Memory B cell (primary cell): ENCODE measurements at regions not wholly inside any gene's neighbourhood (a gene's known extent, or its start where the extent isn't known, plus 50 kb on each side); places are given as distances from the start of the nearest gene placed in this dataset.

Experiments
- ATAC-seq: fragments of 150-1000 bp; cut with Tn5 transposase; 2 replicates; pipeline ENCODE4 v1.10.0; 2021; ENCODE audit warnings: low read depth, mild to moderate bottlenecking, moderate library complexity
- DNase-seq, 2 donors: peaks; one replicate each; pipeline ENCODE4 v3.0.0; 2022; ENCODE audit warnings: low spot score in 2 of 2
- H3K27ac Mint-ChIP-seq: one replicate; pipeline ENCODE4 v1.8.0; 2022; ENCODE audit warnings: mild to moderate bottlenecking, moderate library complexity, mixed read lengths
- H3K27me3 Mint-ChIP-seq: one replicate; pipeline ENCODE4 v1.8.0; 2022; ENCODE audit warnings: mixed read lengths
- H3K36me3 Mint-ChIP-seq: one replicate; pipeline ENCODE4 v1.8.0; 2022; ENCODE audit warnings: mild to moderate bottlenecking, mixed read lengths
- H3K4me1 Mint-ChIP-seq: one replicate; pipeline ENCODE4 v1.8.0; 2022; ENCODE audit warnings: mixed read lengths
- H3K4me3 Mint-ChIP-seq: one replicate; pipeline ENCODE4 v1.8.0; 2022; ENCODE audit warnings: mild to moderate bottlenecking, moderate library complexity, mixed read lengths
- H3K9me3 Mint-ChIP-seq: one replicate; pipeline ENCODE4 v1.8.0; 2022; ENCODE audit warnings: mixed read lengths

GRCh38 chr6:163943607-163944385, 529.3 kb downstream of the QKI start:
- ATAC-seq = no peak
- Mint-ChIP-seq H3K36me3 (no peaks in the 10 kb centered on the region), H3K4me1 (peaks cover 3% of the 10 kb centered on the region), H3K4me3 (no peak overlapping the region), H3K27ac (no peak overlapping the region), H3K27me3 (peaks cover 13% of the 10 kb centered on the region), H3K9me3 (no peaks in the 10 kb centered on the region)
- DNase-seq = no peak

GRCh38 chr6:163942790-163943189, 528.3 kb downstream of the QKI start:
- H3K4me1 Mint-ChIP-seq = peaks cover 3% of the 10 kb centered on the region
- H3K27me3 Mint-ChIP-seq = peaks cover 13% of the 10 kb centered on the region
- H3K4me3 Mint-ChIP-seq = no peak overlapping the region
- ATAC-seq (no peak), DNase-seq (no peak)
- no peak overlapping the region for H3K27ac Mint-ChIP-seq
- no peaks in the 10 kb centered on the region for H3K36me3 Mint-ChIP-seq
- no peaks in the 10 kb centered on the region for H3K9me3 Mint-ChIP-seq

GRCh38 chr6:163941624-163941976, 527.1 kb downstream of the QKI start:
- Mint-ChIP-seq H3K4me1 (peaks cover 3% of the 10 kb centered on the region), H3K4me3 (no peak overlapping the region), H3K27ac (no peak overlapping the region), H3K27me3 (peaks cover 16% of the 10 kb centered on the region), H3K36me3 (no peaks in the 10 kb centered on the region), H3K9me3 (no peaks in the 10 kb centered on the region)
- ATAC-seq (no peak), DNase-seq (no peak)

- Mint-ChIP-seq H3K4me1 (peaks cover 3% of the 10 kb centered on the region), H3K27ac (no peak overlapping the region), H3K27me3 (peaks cover 16% of the 10 kb centered on the region), H3K36me3 (no peaks in the 10 kb centered on the region), H3K4me3 (no peak overlapping the region), H3K9me3 (no peaks in the 10 kb centered on the region)
- DNase-seq (no peak), ATAC-seq (no peak)
These were observed 526.4 kb downstream of the QKI start for GRCh38 chr6:163940705-163941623.

- DNase-seq (no peak), ATAC-seq (no peak)
- H3K27ac Mint-ChIP-seq = no peak overlapping the region
- no peak overlapping the region for H3K4me3 Mint-ChIP-seq
- peaks cover 2% of the 10 kb centered on the region for H3K4me1 Mint-ChIP-seq
- H3K36me3 Mint-ChIP-seq = no peaks in the 10 kb centered on the region
- H3K27me3 Mint-ChIP-seq = peaks cover 21% of the 10 kb centered on the region
- H3K9me3 Mint-ChIP-seq = no peaks in the 10 kb centered on the region
These were observed 522.6 kb downstream of the QKI start for GRCh38 chr6:163937071-163937470.

GRCh38 chr6:163935158-163935762, 520.7 kb downstream of the QKI start:
- Mint-ChIP-seq H3K27ac (no peak overlapping the region), H3K4me1 (no peaks in the 10 kb centered on the region), H3K9me3 (no peaks in the 10 kb centered on the region), H3K4me3 (no peak overlapping the region), H3K36me3 (no peaks in the 10 kb centered on the region), H3K27me3 (peaks cover 14% of the 10 kb centered on the region)
- ATAC-seq = no peak
- no peak for DNase-seq

- no peaks in the 10 kb centered on the region for H3K9me3 Mint-ChIP-seq
- peaks cover 10% of the 10 kb centered on the region for H3K27me3 Mint-ChIP-seq
- DNase-seq = no peak
- ATAC-seq = no peak
- H3K36me3 Mint-ChIP-seq = no peaks in the 10 kb centered on the region
- H3K4me1 Mint-ChIP-seq = no peaks in the 10 kb centered on the region
- H3K27ac Mint-ChIP-seq = no peak overlapping the region
- H3K4me3 Mint-ChIP-seq = no peak overlapping the region
These were observed 515.5 kb downstream of the QKI start for GRCh38 chr6:163930012-163930411.

GRCh38 chr6:163929538-163929937, 515.0 kb downstream of the QKI start:
- DNase-seq = no peak
- no peaks in the 10 kb centered on the region for H3K9me3 Mint-ChIP-seq
- no peaks in the 10 kb centered on the region for H3K36me3 Mint-ChIP-seq
- H3K4me1 Mint-ChIP-seq = no peaks in the 10 kb centered on the region
- ATAC-seq = no peak
- peaks cover 10% of the 10 kb centered on the region for H3K27me3 Mint-ChIP-seq
- H3K27ac Mint-ChIP-seq = no peak overlapping the region
- H3K4me3 Mint-ChIP-seq = no peak overlapping the region

- ATAC-seq = no peak
- H3K4me3 Mint-ChIP-seq = no peak overlapping the region
- H3K27ac Mint-ChIP-seq = no peak overlapping the region
- H3K36me3 Mint-ChIP-seq = no peaks in the 10 kb centered on the region
- H3K9me3 Mint-ChIP-seq = peaks cover 2% of the 10 kb centered on the region
- H3K27me3 Mint-ChIP-seq = peaks cover 5% of the 10 kb centered on the region
- no peaks in the 10 kb centered on the region for H3K4me1 Mint-ChIP-seq
- DNase-seq = no peak
These were observed 512.1 kb downstream of the QKI start for GRCh38 chr6:163926642-163927041.

- no peak for DNase-seq
- H3K27me3 Mint-ChIP-seq = peaks cover 7% of the 10 kb centered on the region
- H3K36me3 Mint-ChIP-seq = no peaks in the 10 kb centered on the region
- H3K4me1 Mint-ChIP-seq = no peaks in the 10 kb centered on the region
- no peak for ATAC-seq
- H3K9me3 Mint-ChIP-seq = peaks cover 2% of the 10 kb centered on the region
- no peak overlapping the region for H3K27ac Mint-ChIP-seq
- no peak overlapping the region for H3K4me3 Mint-ChIP-seq
These were observed 511.3 kb downstream of the QKI start for GRCh38 chr6:163925839-163926238.

GRCh38 chr6:163923658-163924411, 509.3 kb downstream of the QKI start:
- no peak for DNase-seq
- Mint-ChIP-seq H3K4me3 (no peak overlapping the region), H3K36me3 (no peaks in the 10 kb centered on the region), H3K4me1 (no peaks in the 10 kb centered on the region), H3K27me3 (peaks cover 6% of the 10 kb centered on the region), H3K27ac (no peak overlapping the region), H3K9me3 (peaks cover 2% of the 10 kb centered on the region)
- ATAC-seq = no peak

- Mint-ChIP-seq H3K9me3 (peaks cover 2% of the 10 kb centered on the region), H3K36me3 (no peaks in the 10 kb centered on the region), H3K27me3 (peaks cover 6% of the 10 kb centered on the region), H3K27ac (no peak overlapping the region), H3K4me3 (no peak overlapping the region), H3K4me1 (no peaks in the 10 kb centered on the region)
- ATAC-seq = no peak
- no peak for DNase-seq
These were observed 508.0 kb downstream of the QKI start for GRCh38 chr6:163922562-163922961.

GRCh38 chr6:163919652-163920051, 505.1 kb downstream of the QKI start:
- DNase-seq = no peak
- no peak overlapping the region for H3K27ac Mint-ChIP-seq
- no peak overlapping the region for H3K4me3 Mint-ChIP-seq
- H3K27me3 Mint-ChIP-seq = peaks cover 6% of the 10 kb centered on the region
- ATAC-seq = no peak
- H3K36me3 Mint-ChIP-seq = no peaks in the 10 kb centered on the region
- H3K9me3 Mint-ChIP-seq = peaks cover 2% of the 10 kb centered on the region
- H3K4me1 Mint-ChIP-seq = no peaks in the 10 kb centered on the region
